ENCODE measurements at regions not wholly inside any gene's neighbourhood (a gene's known extent, or its start where the extent isn't known, plus 50 kb on each side); places are given as distances from the start of the nearest gene placed in this dataset.

GRCh38 chr16:26493751-26494150, 573.0 kb upstream of the C16orf82 start:
- TF ChIP-seq, protein P1, sequence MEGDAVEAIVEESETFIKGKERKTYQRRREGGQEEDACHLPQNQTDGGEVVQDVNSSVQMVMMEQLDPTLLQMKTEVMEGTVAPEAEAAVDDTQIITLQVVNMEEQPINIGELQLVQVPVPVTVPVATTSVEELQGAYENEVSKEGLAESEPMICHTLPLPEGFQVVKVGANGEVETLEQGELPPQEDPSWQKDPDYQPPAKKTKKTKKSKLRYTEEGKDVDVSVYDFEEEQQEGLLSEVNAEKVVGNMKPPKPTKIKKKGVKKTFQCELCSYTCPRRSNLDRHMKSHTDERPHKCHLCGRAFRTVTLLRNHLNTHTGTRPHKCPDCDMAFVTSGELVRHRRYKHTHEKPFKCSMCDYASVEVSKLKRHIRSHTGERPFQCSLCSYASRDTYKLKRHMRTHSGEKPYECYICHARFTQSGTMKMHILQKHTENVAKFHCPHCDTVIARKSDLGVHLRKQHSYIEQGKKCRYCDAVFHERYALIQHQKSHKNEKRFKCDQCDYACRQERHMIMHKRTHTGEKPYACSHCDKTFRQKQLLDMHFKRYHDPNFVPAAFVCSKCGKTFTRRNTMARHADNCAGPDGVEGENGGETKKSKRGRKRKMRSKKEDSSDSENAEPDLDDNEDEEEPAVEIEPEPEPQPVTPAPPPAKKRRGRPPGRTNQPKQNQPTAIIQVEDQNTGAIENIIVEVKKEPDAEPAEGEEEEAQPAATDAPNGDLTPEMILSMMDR (IDR thresholded peaks at IDR 0.05), result no peak
- TF ChIP-seq POLR2A (IDR thresholded peaks at IDR 0.05), result no peak
